SKM-1 treated with dmso at 0.1 percent for 144 hours (cell line): ENCODE measurements at regions not wholly inside any gene's neighbourhood (a gene's known extent, or its start where the extent isn't known, plus 50 kb on each side); places are given as distances from the start of the nearest gene placed in this dataset.

ENCODE experiments used
- DNase-seq: peaks from one replicate; lab custom pipeline; 2025; ENCODE audit not compliant: unreplicated experiment; lab: John Stamatoyannopoulos, UW

- DNase-seq: no peak
Measured at GRCh38 chr10:121069061-121069850, 218.1 kb downstream of the WDR11 start.

GRCh38 chr10:121070275-121071070 is 219.3 kb downstream of the WDR11 start:
- peak; percentile 33 for DNase-seq

GRCh38 chr10:121071901-121072300 is 220.7 kb downstream of the WDR11 start:
- DNase-seq: no peak

DNA sequence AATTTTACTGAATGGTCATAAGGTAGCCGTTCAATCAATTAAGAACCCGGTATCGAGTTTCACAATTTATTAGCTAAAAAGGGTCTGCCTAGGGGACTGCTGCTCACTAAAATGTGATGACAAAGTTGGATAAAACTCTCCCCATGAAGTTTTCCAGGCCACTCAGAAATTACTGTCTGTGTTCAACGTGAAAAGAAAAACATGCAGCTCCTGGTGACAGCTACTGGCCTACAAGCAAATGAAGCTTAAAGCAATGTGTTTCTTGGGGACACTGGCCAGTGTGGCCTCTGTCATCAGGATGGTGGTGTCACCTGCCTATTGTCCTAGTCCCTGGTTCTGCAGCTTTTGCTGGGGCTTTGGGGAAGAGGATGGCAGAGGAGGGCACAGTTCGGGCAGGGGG is 222.6 kb downstream of the WDR11 start:
- DNase-seq: no peak

GRCh38 chr10:121076776-121077715 is 225.9 kb downstream of the WDR11 start:
- DNase-seq: peak; percentile 68

- no peak for DNase-seq
Measured at GRCh38 chr10:121078036-121078435, 226.9 kb downstream of the WDR11 start.

DNA sequence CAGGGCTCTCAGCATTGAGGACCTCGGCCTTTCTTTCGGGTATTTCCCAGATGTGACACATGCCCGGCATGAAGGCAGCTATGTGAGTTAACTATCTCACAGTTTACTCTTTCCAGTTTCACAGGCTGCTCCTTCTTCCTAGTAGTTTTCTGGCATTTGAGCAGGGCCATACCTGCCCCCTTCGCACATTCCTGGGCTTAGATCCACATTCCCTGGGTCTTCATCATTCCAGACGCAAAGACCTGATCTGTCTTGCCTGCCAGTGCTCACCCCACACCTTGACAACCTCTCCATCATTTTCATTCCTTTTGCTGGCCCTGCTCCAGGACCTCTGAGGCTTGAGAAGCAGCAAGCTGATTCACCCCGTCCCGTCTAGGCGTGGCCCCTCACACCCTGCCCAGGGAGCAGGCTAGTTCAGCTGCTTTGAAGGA is 227.5 kb downstream of the WDR11 start:
- no peak for DNase-seq

DNA sequence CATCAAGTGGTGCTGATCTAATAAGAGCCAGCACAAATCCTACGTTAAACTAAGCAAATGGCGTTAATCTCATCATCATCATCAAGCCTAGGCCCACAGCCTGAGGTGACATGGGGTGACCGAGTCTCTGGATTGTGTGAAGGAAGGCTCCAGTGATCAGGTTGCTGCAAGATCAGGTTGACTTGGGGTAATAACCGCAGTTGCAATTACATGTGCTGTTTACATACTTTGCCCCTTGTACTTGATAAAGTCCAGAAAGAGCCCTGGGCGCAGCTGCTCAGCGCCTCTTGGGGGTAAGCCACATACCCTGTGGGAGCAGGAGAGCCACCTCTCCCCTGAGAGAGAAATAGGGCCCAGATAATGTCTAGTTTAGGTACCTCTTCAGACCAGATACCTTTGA is 228.1 kb downstream of the WDR11 start:
- DNase-seq: no peak

GRCh38 chr10:121080281-121080891 is 229.2 kb downstream of the WDR11 start:
- no peak for DNase-seq

- no peak for DNase-seq
Measured at GRCh38 chr10:121081306-121081705, 230.1 kb downstream of the WDR11 start.

- DNase-seq: no peak
Measured at GRCh38 chr10:121082984-121083383, 231.8 kb downstream of the WDR11 start.

GRCh38 chr10:121084016-121084674 is 233.0 kb downstream of the WDR11 start:
- no peak for DNase-seq

DNA sequence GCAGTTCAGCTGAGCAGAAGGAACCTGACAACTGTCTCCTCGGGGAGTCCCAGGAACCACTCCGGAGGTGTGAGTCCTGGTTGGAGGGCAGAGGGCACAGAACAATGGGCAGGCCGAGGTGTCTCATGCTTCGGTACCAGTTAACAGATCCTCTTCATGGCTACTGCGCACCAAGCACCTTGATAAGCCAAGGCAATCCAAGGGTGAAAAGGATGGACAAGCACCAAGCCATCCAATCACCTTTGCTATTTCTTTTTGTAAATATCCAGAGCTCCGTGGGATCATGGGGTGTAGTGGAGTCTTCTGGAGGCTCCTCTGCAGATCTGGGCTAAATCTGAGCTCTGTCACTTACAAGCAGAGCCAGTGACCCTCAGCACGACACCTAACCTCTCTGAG is 233.5 kb downstream of the WDR11 start:
- DNase-seq: no peak

GRCh38 chr10:121085367-121085766 is 234.2 kb downstream of the WDR11 start:
- DNase-seq: no peak

GRCh38 chr10:121087129-121087528 is 236.0 kb downstream of the WDR11 start:
- no peak for DNase-seq

- DNase-seq: no peak
Measured at GRCh38 chr10:121087688-121088087, 236.5 kb downstream of the WDR11 start.

DNA sequence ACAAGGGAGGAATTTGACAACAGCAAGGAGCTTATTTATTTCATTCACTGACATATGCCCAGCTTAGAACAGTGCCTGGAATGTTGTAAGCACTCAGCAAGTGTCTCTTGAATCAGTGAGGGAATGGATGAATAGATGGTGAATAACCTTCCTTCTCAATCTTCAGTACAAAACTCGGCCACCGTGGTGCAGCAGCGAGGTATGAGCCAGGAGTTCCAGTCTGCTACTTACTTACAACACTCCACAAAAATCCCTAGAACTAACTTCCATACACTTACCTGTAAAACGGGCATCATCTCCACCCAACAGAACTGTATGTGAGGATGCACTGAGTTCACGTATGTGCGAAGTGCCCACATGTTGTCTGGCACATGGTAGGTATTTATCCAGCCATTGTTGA is 237.4 kb downstream of the WDR11 start:
- DNase-seq: no peak

DNA sequence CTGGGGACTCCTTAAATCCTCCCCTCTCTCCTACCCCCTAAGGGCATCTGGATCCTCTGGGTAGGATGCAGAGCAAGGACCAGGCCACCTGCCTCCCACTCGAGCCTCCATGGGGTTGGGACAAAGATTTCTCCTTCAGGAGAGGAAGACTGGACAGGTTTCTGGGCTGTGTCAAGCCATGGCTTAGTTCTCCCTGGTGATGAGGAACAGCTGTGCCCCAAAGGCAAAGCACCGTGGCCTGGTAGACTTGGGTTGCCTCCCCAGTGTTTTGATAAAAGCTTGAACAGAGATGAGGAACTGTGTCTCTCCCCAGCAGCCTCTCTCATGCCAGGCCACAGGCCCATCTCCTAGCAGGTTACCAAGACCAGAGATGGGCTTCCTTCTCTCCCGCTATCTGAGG is 238.3 kb downstream of the WDR11 start:
- DNase-seq: no peak

- DNase-seq: no peak
Measured at GRCh38 chr10:121091961-121092719, 241.0 kb downstream of the WDR11 start.

DNA sequence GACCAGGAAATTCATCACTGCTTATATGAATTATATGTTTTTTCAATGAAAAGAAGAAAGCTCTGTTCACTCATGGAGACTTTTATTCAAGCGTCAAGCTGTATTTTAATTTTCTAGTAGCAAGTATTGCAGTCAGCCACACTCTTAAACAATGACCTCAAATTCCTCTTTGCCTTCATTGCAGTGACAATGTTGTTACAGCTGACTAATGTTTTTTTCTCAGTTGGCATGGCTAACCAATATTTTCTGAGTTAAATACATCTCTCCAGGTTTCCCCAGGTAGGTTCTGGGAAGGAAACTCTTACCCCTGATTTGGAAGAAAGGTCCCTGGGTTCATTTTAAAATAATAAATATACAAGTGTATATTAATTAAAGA is 241.5 kb downstream of the WDR11 start:
- no peak for DNase-seq
